ENCODE measurements at regions not wholly inside any gene's neighbourhood (a gene's known extent, or its start where the extent isn't known, plus 50 kb on each side); places are given as distances from the start of the nearest gene placed in this dataset.

DNA sequence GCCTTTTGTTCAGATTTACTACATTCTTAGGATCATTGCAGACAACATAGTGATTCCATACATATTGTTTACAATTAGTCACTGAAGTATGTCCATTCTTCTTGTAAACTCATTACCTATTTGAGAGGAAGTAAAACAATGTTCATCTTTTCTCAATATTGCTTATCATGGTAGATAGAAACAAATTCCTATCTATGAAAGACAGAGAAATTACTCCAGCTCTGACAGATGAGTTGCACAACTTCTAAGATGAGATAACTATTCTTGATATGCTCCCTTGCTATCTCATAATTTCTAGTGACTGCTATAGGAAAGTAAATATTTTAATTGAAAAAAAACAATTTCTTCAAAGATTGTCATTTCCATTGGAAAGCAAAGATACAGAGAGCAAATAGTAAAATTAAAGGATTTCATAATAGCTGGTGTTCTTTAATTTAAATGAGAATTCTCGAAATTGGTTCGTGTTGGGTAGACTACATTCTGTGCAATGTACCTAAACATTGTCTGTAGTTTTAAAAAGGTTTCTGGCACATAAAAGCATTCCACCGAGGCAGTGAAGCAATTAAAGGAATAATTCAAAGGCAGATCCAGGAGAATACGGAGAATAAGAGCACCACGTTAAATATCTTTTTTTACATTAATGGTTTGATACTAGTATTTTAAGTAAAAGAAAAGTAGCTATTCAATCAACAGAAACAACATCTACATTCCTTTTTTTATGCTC, 1029.1 kb upstream of the ACO1 start:
- TF ChIP-seq, protein P1, sequence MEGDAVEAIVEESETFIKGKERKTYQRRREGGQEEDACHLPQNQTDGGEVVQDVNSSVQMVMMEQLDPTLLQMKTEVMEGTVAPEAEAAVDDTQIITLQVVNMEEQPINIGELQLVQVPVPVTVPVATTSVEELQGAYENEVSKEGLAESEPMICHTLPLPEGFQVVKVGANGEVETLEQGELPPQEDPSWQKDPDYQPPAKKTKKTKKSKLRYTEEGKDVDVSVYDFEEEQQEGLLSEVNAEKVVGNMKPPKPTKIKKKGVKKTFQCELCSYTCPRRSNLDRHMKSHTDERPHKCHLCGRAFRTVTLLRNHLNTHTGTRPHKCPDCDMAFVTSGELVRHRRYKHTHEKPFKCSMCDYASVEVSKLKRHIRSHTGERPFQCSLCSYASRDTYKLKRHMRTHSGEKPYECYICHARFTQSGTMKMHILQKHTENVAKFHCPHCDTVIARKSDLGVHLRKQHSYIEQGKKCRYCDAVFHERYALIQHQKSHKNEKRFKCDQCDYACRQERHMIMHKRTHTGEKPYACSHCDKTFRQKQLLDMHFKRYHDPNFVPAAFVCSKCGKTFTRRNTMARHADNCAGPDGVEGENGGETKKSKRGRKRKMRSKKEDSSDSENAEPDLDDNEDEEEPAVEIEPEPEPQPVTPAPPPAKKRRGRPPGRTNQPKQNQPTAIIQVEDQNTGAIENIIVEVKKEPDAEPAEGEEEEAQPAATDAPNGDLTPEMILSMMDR (conservative IDR thresholded peaks at IDR 0.05), result no peak
- H3K27ac ChIP-seq, result no peak overlapping the region

DNA sequence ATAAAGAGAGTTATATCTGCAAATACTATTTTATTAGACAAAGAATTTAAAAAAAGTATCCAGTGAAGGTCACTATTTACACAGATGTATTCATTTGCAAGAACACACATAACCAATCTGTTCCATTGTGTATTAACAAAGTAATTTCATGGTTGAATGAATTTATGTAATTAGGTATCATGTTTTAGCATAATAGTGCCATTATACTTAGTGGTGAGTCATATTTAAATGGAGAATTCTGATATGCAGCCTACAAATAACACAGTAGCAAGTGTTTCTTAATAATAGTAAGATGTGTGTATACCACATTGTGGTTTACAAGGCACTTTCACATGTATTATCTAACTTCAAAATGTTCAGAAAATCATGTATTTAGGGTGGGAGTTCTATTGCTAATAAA, 1028.5 kb upstream of the ACO1 start:
- no peak for TF ChIP-seq ZFX (IDR thresholded peaks at IDR 0.05)
- TF ChIP-seq, protein P1 (conservative IDR thresholded peaks at IDR 0.05), result no peak

DNA sequence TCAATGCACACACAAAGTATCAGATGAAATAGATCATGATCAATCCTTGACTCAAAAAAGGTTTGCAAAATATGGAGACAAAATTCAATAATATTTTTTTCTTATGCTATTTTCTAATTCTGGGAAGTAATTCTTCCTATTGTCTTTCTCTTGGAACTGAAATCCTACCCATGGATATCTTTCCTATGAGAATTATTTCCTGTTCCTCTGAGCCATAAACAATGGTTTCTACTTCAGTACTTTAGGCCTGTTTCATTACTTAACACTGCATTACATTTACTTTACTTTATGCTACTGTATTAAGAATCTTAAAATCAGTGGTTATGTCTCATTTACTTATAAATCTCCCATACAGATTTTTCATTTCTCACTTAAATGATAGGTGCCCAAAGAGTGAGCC, 1025.4 kb upstream of the ACO1 start:
- no peak for TF ChIP-seq ZFX (IDR thresholded peaks at IDR 0.05)
- TF ChIP-seq, protein P1 (conservative IDR thresholded peaks at IDR 0.05), result no peak
- no peak overlapping the region for H3K27ac ChIP-seq

More for the DNA sequence above, 1028.5 kb upstream of the ACO1 start:
- no peak overlapping the region for H3K27ac ChIP-seq

DNA sequence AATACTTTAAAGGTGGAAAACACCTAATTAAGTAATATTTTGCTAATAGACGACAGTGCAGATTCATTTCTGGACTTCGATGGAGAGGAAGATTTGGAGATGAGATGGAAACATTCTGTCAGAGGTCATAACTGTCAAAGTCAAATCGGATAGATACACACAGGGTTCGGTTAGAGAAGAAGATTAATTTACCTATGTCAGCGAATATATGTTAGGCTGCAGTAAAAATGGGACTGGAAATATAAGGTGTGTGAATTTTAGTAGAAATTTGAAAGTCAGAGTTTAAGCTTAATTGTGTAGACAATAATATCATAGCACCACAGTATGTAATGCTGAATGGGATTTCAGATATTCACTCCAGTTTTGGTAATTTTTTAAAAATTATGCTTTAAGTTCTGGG, 1020.3 kb upstream of the ACO1 start:
- TF ChIP-seq, protein P1 (conservative IDR thresholded peaks at IDR 0.05), result no peak
- no peak for TF ChIP-seq ZFX (IDR thresholded peaks at IDR 0.05)
- no peak overlapping the region for H3K27ac ChIP-seq

DNA sequence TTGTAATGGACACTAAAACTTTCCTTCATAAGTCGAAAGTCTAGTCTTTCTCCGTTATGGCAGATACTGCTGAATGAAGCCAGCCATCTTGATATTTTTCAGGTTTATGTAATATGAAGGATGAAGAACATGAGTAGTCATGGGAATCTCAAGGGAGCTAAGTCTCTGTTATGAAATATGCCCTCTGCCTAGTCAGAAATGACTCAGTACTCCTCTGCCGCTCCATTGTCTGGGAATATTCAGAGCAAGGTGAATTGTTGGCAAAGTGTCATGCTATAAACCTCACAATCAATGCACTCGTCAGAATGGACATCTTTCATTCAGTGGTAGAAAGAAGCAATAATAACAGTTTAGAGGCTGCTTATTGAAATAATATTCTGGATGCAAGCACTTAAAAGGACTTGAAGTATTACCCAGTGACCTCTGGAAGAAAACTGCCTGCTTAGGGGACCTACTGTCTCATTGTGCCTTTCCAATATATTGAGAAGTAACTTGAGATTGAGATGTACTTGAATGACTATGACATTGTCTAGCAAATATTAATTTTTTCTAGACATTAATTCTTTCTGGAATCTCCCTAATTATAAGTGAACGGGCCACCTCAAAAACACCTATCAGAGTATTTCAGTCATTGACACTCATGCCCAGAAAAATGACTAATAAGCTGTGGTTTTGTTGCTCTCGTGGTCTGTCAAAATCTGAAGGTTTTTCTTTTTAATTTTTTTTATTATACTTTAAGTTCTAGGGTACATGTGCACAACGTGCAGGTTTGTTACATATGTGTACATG, 1011.5 kb upstream of the ACO1 start:
- TF ChIP-seq ZFX (IDR thresholded peaks at IDR 0.05), result no peak
- TF ChIP-seq, protein P1 (conservative IDR thresholded peaks at IDR 0.05), result no peak

DNA sequence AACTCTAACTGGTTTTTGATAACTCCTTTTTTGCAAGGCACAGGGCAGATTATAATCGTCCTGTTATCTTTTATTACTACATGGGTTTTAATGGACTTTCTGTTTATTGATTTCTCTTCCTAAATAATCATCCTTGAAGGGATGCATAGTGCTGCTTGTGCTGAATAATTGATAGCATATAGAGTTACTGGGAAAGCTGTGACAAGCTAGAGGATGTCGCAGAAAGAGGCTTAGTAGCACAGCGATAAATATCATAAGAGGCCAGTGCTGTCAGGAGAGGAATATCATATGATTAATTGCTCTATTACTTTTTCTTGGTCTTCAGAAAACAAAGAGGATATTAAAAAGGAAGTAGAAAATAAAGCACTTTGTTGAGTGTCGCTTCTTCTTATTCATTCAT, 1007.1 kb upstream of the ACO1 start:
- no peak for TF ChIP-seq ZFX (IDR thresholded peaks at IDR 0.05)
- TF ChIP-seq, protein P1 (conservative IDR thresholded peaks at IDR 0.05), result no peak
- H3K27ac ChIP-seq, result no peak overlapping the region

More for the DNA sequence above, 1011.5 kb upstream of the ACO1 start:
- no peak overlapping the region for H3K27ac ChIP-seq

DNA sequence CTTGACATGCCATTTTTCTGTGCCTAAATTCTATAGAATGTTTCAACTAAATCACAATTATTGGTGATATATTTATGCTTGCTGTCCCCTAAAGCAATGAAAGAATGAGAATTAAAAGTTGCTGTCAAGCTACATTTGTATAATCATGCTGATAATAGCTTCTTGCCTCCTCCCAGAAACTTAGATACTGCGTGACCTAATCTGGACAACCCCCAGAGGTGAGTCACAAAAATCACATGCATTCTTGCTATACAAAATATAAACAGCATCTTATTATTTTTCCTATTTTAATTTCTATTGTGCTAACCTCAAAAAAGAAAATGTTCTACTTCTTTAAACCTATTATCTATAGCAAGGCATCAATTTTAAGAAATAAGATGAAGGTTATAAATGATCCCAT, 995.8 kb upstream of the ACO1 start:
- TF ChIP-seq, protein P1 (conservative IDR thresholded peaks at IDR 0.05), result no peak
- TF ChIP-seq ZFX (IDR thresholded peaks at IDR 0.05), result no peak
- H3K27ac ChIP-seq, result no peak overlapping the region

All from C4-2B (cell line).